ENCODE measurements at regions not wholly inside any gene's neighbourhood (a gene's known extent, or its start where the extent isn't known, plus 50 kb on each side); places are given as distances from the start of the nearest gene placed in this dataset.

DNA sequence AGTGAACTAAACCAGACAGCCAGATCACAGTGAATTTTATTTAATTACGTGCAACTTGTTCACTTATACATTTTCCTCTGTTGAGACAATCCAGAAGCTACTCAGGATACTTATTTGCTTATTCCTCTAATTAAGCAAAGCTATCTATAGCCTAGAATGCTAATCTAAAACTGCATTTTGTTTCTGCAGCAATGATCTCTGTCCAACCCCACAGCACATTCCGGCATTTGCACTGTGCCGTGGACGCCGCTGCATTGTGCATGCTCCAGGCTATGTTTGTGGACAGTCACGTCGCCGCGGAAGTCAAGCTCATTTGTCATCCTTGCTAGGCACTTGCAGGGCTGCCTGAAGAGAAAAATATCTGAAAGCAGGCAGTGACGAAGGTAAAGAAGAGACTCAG lies 406.9 kb downstream of the RFC3 start:
- Mint-ChIP-seq H3K4me1 (no peaks in the 10 kb centered on the region), H3K27ac (no peak overlapping the region), H3K9me3 (ENCODE audit: insufficient read depth) (peaks cover 10% of the 10 kb centered on the region), H3K4me3 (no peak overlapping the region), H3K27me3 (no peaks in the 10 kb centered on the region)
- ATAC-seq (ENCODE audit: low read depth) (no peak), DNase-seq (no peak)
- peaks cover 0 to 1% (median 0%) of the 10 kb centered on the region in 3 donors for H3K9me3 ChIP-seq (ENCODE audit: control extremely low read depth in 1 of 3, control insufficient read depth in 2 of 3, insufficient read depth in 1 of 3, low read length in 2 of 3)
- ChIA-PET CTCF (interaction anchor here (0.6 kb wide), 1 partner anchor 472 kb away, joined by 3 read pairs; no protein-coding TSS in a partner anchor), POLR2A (no interaction called here)
- no peak overlapping the region for H3K4me3 ChIP-seq (ENCODE audit: control extremely low read depth in 1 of 5, extremely low read depth in 1 of 5, insufficient read depth in 1 of 5, low read depth in 2 of 5, low read length in 4 of 5)
- no peaks in the 10 kb centered on the region for H3K36me3 ChIP-seq (replicated peaks in 1 of 2; ENCODE audit: control extremely low read depth in 1 of 2, control insufficient read depth in 1 of 2, extremely low read depth in 1 of 2, insufficient read depth in 2 of 2, low read length in 1 of 2)
- no peak overlapping the region for H2AFZ ChIP-seq (ENCODE audit: insufficient read depth, low read depth, low read length, poor library complexity, severe bottlenecking)
- H3K27ac ChIP-seq (ENCODE audit: low read length in 2 of 2) = no peak overlapping the region
- TF ChIP-seq, protein P1, sequence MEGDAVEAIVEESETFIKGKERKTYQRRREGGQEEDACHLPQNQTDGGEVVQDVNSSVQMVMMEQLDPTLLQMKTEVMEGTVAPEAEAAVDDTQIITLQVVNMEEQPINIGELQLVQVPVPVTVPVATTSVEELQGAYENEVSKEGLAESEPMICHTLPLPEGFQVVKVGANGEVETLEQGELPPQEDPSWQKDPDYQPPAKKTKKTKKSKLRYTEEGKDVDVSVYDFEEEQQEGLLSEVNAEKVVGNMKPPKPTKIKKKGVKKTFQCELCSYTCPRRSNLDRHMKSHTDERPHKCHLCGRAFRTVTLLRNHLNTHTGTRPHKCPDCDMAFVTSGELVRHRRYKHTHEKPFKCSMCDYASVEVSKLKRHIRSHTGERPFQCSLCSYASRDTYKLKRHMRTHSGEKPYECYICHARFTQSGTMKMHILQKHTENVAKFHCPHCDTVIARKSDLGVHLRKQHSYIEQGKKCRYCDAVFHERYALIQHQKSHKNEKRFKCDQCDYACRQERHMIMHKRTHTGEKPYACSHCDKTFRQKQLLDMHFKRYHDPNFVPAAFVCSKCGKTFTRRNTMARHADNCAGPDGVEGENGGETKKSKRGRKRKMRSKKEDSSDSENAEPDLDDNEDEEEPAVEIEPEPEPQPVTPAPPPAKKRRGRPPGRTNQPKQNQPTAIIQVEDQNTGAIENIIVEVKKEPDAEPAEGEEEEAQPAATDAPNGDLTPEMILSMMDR (IDR thresholded peaks at IDR 0.05) = no peak
- TF ChIP-seq EZH2 (IDR thresholded peaks at IDR 0.05; ENCODE audit: borderline replicate concordance, insufficient read depth, low read depth, low read length, poor library complexity, severe bottlenecking) = no peak
- H3K4me2 ChIP-seq (replicated peaks; ENCODE audit: low read depth, low read length, poor library complexity, severe bottlenecking) = no peak overlapping the region
- H3K4me1 ChIP-seq (ENCODE audit: control insufficient read depth in 2 of 2, insufficient read depth in 2 of 2, low read length in 2 of 2) = no peaks in the 10 kb centered on the region
- 95% methylated on average over 10 of the region's 10 CpGs for WGBS (ENCODE audit: insufficient coverage)
- no peak overlapping the region for H3K9ac ChIP-seq (ENCODE audit: low read length)
- no peaks in the 10 kb centered on the region for H3K79me2 ChIP-seq (ENCODE audit: control insufficient read depth, insufficient read depth, low read length)
- no peaks in the 10 kb centered on the region for H3K27me3 ChIP-seq (replicated peaks in 1 of 4; ENCODE audit: control extremely low read depth in 1 of 4, control insufficient read depth in 3 of 4, insufficient read depth in 4 of 4, low read length in 3 of 4)
- intact Hi-C loops (cut with micrococcal nuclease) = no loop called here
- H4K20me1 ChIP-seq (ENCODE audit: control insufficient read depth, insufficient read depth, low read length, poor library complexity, severe bottlenecking) = no peaks in the 10 kb centered on the region

- no peak overlapping the region for H3K27ac Mint-ChIP-seq
These were observed 412.3 kb downstream of the RFC3 start for GRCh38 chr13:34230271-34230670.

More at GRCh38 chr13:34230271-34230670, 412.3 kb downstream of the RFC3 start:
- Histone ChIP-seq H3K4me3 (ENCODE audit: control extremely low read depth in 1 of 5, extremely low read depth in 1 of 5, insufficient read depth in 1 of 5, low read depth in 2 of 5, low read length in 4 of 5) (no peak overlapping the region), H3K36me3 (replicated peaks in 1 of 2; ENCODE audit: control extremely low read depth in 1 of 2, control insufficient read depth in 1 of 2, extremely low read depth in 1 of 2, insufficient read depth in 2 of 2, low read length in 1 of 2) (no peaks in the 10 kb centered on the region), H4K20me1 (ENCODE audit: control insufficient read depth, insufficient read depth, low read length, poor library complexity, severe bottlenecking) (no peaks in the 10 kb centered on the region), H3K79me2 (ENCODE audit: control insufficient read depth, insufficient read depth, low read length) (no peaks in the 10 kb centered on the region), H3K9ac (ENCODE audit: low read length) (no peak overlapping the region), H3K9me3 (ENCODE audit: control extremely low read depth in 1 of 3, control insufficient read depth in 2 of 3, insufficient read depth in 1 of 3, low read length in 2 of 3) (peaks cover 0 to 1% (median under 1%) of the 10 kb centered on the region in 3 donors), H3K27ac (ENCODE audit: low read length in 2 of 2) (no peak overlapping the region), H3K27me3 (replicated peaks in 1 of 4; ENCODE audit: control extremely low read depth in 1 of 4, control insufficient read depth in 3 of 4, insufficient read depth in 4 of 4, low read length in 3 of 4) (no peaks in the 10 kb centered on the region), H3K4me1 (ENCODE audit: control insufficient read depth in 2 of 2, insufficient read depth in 2 of 2, low read length in 2 of 2) (no peaks in the 10 kb centered on the region), H2AFZ (ENCODE audit: insufficient read depth, low read depth, low read length, poor library complexity, severe bottlenecking) (no peak overlapping the region), H3K4me2 (replicated peaks; ENCODE audit: low read depth, low read length, poor library complexity, severe bottlenecking) (no peak overlapping the region)
- no peak for TF ChIP-seq EZH2 (IDR thresholded peaks at IDR 0.05; ENCODE audit: borderline replicate concordance, insufficient read depth, low read depth, low read length, poor library complexity, severe bottlenecking)
- TF ChIP-seq, protein P1 (IDR thresholded peaks at IDR 0.05) = no peak
- Mint-ChIP-seq H3K4me3 (no peak overlapping the region), H3K27me3 (no peaks in the 10 kb centered on the region), H3K4me1 (no peaks in the 10 kb centered on the region), H3K9me3 (ENCODE audit: insufficient read depth) (peaks cover 10% of the 10 kb centered on the region)
- POLR2A ChIA-PET = no interaction called here
- CTCF ChIA-PET = no interaction called here
- DNase-seq = no peak
- intact Hi-C loops (cut with micrococcal nuclease) = no loop called here
- no peak for ATAC-seq (ENCODE audit: low read depth)
